HCT116 (cell line): ENCODE measurements at regions not wholly inside any gene's neighbourhood (a gene's known extent, or its start where the extent isn't known, plus 50 kb on each side); places are given as distances from the start of the nearest gene placed in this dataset.

ENCODE experiments used
- EGR1 ChIP-seq: IDR thresholded peaks from 2 replicates; pipeline ENCODE4 v1.6.1; 2012; ENCODE audit warnings: low read depth
- EZH2 ChIP-seq: fragments of 200-600 bp; sonication (generic); IDR thresholded peaks from 2 replicates; pipeline ENCODE4 v1.6.1; 2017; ENCODE audit warnings: antibody characterized with exemption, mixed run types
- FOSL1 ChIP-seq: IDR thresholded peaks from 2 replicates; pipeline ENCODE4 v1.6.1; 2012; ENCODE audit warnings: low read depth
- POLR2A ChIP-seq: IDR thresholded peaks from 2 replicates; pipeline ENCODE4 v1.7.0; 2011; ENCODE audit warnings: borderline replicate concordance; ENCODE audit not compliant: insufficient read depth, insufficient read length; ENCODE audit errors: extremely low read depth
- POLR2AphosphoS5 ChIP-seq: IDR thresholded peaks from 2 replicates; pipeline ENCODE4 v1.6.1; 2011; ENCODE audit warnings: mild to moderate bottlenecking, low read depth, low read length, moderate library complexity
- RAD21 ChIP-seq: IDR thresholded peaks from 2 replicates; pipeline ENCODE4 v1.6.1; 2012; ENCODE audit warnings: low read depth, mild to moderate bottlenecking
- SP1 ChIP-seq: IDR thresholded peaks from 2 replicates; pipeline ENCODE4 v1.6.1; 2012; ENCODE audit warnings: low read depth
- SRF ChIP-seq: IDR thresholded peaks from 2 replicates; pipeline ENCODE4 v1.6.1; 2012; ENCODE audit warnings: low read depth
- TF ChIP-seq, protein P1 (sequence below), 3 experiments: fragments of 200-600 bp in 1 of 3; sonication (generic) in 1 of 3; IDR thresholded peaks in 2 of 3; conservative IDR thresholded peaks in 1 of 3; 2 replicates each; pipeline ENCODE4 v1.5.1; 2012 to 2017; ENCODE audit warnings: low read depth in 2 of 3, low read length in 2 of 3, antibody characterized with exemption in 1 of 3, borderline replicate concordance in 1 of 3, control low read depth in 1 of 3, mild to moderate bottlenecking in 1 of 3, mixed read lengths in 1 of 3, mixed run types in 1 of 3, moderate library complexity in 1 of 3; ENCODE audit not compliant: insufficient read depth in 1 of 3
- TF ChIP-seq, protein P2 (sequence below): IDR thresholded peaks from 2 replicates; pipeline ENCODE4 v1.6.1; 2011; ENCODE audit warnings: mild to moderate bottlenecking, low read length, moderate library complexity; ENCODE audit not compliant: insufficient replicate concordance; ENCODE audit errors: extremely low read depth

DNA sequence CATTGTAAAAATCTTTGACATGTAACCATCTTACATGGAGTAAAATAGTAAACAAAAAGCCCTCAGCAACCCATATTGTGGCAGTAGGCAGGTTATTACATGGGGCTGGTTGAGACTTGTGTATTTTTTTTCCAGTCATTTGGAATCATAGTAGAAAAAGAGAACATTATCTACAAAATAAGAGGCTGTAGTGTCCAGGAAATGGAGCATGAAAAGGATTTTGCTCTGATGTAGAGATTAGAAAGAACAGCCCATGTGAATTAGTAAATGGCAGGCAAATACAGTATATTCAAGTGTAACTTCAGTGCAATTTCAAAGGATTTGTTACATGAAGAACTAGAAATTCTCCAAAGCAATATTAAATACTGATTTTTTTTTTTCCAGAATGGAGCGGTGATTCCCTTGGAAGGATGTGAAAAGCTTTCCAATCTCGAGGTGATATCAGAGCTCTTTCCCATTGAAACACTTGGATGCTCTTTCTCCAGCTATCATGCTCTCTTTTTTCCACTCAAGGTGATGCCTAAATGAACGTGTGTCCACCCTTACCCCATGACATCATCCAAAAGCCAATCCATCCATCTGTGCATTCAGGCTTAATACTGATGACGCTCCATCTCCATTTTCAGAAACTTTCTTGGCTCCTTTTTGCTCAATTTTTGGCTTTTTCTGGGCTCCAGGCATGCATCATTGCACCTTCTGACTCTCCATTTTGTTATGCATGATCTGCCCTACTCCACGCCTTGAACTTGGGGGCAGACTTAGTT lies 1034.7 kb downstream of the TYW1 start:
- TF ChIP-seq POLR2AphosphoS5: no peak
- TF ChIP-seq RAD21: no peak
- TF ChIP-seq, protein P1, sequence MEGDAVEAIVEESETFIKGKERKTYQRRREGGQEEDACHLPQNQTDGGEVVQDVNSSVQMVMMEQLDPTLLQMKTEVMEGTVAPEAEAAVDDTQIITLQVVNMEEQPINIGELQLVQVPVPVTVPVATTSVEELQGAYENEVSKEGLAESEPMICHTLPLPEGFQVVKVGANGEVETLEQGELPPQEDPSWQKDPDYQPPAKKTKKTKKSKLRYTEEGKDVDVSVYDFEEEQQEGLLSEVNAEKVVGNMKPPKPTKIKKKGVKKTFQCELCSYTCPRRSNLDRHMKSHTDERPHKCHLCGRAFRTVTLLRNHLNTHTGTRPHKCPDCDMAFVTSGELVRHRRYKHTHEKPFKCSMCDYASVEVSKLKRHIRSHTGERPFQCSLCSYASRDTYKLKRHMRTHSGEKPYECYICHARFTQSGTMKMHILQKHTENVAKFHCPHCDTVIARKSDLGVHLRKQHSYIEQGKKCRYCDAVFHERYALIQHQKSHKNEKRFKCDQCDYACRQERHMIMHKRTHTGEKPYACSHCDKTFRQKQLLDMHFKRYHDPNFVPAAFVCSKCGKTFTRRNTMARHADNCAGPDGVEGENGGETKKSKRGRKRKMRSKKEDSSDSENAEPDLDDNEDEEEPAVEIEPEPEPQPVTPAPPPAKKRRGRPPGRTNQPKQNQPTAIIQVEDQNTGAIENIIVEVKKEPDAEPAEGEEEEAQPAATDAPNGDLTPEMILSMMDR (IDR thresholded peaks at IDR 0.05 in 2 of 3, conservative IDR thresholded peaks at IDR 0.05 in 1 of 3; ENCODE audit: borderline replicate concordance in 1 of 3, insufficient read depth in 1 of 3, low read depth in 2 of 3, low read length in 2 of 3): no peak
- no peak for TF ChIP-seq POLR2A
- no peak for TF ChIP-seq EZH2
- no peak for TF ChIP-seq SP1
- no peak for TF ChIP-seq FOSL1
- TF ChIP-seq SRF: no peak
- TF ChIP-seq, protein P2, sequence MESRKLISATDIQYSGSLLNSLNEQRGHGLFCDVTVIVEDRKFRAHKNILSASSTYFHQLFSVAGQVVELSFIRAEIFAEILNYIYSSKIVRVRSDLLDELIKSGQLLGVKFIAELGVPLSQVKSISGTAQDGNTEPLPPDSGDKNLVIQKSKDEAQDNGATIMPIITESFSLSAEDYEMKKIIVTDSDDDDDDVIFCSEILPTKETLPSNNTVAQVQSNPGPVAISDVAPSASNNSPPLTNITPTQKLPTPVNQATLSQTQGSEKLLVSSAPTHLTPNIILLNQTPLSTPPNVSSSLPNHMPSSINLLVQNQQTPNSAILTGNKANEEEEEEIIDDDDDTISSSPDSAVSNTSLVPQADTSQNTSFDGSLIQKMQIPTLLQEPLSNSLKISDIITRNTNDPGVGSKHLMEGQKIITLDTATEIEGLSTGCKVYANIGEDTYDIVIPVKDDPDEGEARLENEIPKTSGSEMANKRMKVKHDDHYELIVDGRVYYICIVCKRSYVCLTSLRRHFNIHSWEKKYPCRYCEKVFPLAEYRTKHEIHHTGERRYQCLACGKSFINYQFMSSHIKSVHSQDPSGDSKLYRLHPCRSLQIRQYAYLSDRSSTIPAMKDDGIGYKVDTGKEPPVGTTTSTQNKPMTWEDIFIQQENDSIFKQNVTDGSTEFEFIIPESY: no peak
- no peak for TF ChIP-seq EGR1
